ENCODE measurements at regions not wholly inside any gene's neighbourhood (a gene's known extent, or its start where the extent isn't known, plus 50 kb on each side); places are given as distances from the start of the nearest gene placed in this dataset.
"Not testable (repeated sequence)": the region's sequence is repeated elsewhere in the genome, so short reads cannot be mapped to it uniquely, and the experiment has no call there.

DNA sequence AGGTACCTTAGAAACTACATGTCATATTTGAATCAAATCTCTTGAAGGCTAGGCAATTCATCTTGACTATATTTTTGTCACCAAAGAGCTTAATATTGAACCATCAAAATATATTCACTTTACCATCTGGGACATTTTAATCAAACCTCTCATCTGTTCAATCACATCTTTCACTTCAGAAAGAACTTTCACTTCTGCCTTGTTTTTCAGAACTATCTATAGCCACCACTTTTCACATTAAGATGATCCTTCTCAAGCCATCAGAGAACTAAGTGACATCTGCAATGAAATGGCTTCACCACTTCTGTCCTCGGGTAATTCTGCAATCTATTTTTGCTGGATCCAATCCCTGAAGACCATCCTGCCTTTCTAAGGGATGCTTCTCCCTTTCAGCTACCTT, 57.8 kb downstream of the OR2B2 start:
- DNase-seq (ENCODE audit: low spot score): no peak

DNA sequence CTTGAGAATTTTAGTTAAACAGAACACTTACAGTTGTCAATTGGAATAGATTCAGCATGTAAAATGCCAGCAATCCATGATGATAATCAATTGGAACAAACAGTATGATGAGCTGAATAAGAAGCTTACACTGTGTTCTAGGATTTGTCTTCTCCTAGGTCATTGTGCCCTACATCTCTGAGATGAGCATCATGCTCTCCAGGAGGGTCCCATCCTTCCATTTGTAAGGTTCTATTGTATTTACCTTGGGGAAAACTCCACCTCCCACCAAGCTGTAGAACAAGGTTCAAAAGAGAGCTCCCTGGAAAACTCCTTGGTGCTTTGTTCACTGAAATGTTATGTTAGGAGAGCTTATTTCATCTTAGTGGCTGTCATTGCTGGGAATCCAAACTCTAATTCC, 60.8 kb downstream of the OR2B2 start:
- DNase-seq (ENCODE audit: low spot score): no peak

DNA sequence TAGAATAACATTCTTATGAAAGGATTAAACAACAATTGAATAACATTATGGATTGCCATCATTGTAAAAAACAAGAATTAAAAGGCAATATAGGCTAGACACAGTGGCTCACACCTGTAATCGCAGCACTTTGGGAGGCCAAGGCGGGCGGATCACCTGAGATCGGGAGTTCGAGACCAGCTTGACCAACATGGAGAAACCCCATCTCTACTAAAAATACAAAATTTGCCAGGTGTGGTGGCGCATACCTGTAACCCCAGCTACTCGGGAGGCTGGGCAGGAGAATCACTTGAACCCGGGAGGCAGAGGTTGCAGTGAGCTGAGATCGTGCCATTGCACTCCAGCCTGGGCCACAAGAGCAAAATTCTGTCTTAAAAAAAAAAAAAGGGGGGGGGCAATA, 63.2 kb downstream of the OR2B2 start:
- not testable (repeated sequence) for DNase-seq (ENCODE audit: low spot score)

DNA sequence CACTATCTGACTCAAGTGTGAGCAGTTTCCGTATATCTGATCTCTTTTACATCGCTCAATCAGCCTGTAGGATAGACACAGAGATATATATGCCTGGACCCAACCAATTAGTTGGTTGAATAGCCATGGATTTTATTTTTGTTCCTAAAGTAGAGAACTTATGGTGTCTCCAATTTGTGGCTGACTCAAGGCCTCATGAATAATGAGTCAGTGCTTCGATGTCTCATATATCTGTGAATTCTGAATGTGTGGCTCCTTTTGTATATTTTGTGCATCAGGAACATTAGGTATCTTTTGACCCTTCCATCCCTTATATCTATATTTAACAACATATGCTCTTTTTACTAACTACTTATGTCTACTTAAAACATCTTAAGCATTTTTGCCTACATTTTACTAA, 64.5 kb downstream of the OR2B2 start:
- no peak for DNase-seq (ENCODE audit: low spot score)

DNA sequence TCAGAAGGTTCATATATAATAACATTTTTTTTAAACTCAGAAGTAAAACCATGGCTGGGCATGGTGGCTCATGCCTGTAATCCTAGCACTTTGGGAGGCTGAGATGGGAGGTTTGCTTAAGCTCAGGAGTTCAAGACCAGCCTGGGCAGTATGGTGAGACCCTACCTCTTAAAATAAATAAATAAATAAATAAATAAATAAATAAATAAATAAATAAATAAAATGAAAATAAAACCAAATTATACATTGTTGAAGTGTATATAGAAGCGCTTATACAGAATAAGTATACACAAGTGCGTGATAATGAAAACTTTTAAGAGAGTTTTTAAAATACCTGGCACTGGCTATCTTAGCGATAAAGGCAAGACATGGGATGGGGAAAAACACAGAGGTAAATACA, 71.6 kb downstream of the OR2B2 start:
- no peak for DNase-seq (ENCODE audit: low spot score)

DNA sequence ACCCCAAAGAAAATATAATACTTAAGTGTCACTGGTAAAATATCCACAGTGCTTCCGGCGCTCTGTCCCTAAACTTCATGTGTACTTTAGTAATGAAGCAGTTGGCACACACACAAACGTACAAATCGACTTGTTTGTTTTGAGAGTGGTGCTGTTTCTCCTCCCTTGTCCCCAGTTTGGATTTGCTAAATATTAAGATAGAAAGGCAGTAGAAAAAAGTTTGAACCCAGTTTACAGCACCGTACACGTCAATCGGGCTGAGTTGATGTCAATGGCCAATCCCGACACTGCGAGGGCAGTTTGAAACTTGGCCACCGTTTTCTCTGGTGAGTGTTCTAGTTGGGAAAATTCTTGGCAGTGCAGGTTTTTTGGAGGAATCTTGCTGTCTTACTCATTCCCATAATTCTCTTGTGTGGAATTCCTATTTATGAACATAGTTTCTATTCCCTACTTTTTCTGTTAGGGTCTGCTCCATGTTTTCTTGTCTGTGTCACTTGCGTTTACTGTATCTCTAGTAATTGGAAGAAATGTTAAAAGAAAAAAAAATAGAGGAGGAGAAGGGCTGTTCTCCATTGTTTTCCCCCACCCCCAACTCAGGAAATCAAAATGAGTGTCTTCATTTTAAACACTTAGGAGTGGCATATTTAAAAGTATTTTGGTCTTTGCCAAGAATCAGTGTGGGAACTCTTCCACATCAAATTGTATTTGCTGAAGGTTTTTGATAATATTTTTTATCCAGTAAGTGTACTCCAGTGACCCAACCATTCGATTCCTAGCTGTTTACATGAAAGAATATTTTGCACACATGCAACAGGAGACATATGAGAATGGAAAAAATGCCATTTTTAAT, 72.3 kb downstream of the OR2B2 start:
- DNase-seq (ENCODE audit: low spot score): no peak

DNA sequence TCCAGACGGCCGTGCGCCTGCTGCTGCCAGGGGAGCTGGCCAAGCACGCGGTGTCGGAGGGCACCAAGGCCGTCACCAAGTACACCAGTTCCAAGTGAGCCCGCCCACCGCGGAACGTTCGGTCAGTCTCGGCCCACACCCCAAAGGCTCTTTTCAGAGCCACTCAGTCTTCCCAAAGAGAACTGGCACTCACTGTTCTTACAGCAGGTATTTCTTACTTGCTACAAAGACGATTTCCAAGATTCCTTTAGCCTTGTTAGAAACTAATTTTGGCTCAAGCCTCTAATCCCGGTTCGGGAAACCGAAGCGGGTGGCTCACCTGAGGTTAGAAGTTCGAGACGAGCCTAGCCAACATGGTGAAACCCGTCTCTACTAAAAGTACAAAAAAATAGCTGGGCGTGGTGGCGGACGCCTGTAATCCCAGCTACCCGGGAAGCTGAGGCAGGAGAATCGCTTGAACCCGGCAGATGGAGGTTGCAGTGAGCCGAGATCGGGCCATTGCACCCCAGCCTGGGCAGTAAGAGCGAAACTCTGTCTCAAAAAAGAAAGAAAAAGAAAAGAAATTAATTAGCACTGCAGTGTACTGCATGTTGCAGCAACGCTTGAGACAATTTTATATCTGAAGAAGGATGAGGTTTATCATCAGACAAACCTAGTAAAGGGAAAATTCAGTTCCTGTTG, 73.1 kb downstream of the OR2B2 start:
- DNase-seq (ENCODE audit: low spot score): peak; percentile 65

DNA sequence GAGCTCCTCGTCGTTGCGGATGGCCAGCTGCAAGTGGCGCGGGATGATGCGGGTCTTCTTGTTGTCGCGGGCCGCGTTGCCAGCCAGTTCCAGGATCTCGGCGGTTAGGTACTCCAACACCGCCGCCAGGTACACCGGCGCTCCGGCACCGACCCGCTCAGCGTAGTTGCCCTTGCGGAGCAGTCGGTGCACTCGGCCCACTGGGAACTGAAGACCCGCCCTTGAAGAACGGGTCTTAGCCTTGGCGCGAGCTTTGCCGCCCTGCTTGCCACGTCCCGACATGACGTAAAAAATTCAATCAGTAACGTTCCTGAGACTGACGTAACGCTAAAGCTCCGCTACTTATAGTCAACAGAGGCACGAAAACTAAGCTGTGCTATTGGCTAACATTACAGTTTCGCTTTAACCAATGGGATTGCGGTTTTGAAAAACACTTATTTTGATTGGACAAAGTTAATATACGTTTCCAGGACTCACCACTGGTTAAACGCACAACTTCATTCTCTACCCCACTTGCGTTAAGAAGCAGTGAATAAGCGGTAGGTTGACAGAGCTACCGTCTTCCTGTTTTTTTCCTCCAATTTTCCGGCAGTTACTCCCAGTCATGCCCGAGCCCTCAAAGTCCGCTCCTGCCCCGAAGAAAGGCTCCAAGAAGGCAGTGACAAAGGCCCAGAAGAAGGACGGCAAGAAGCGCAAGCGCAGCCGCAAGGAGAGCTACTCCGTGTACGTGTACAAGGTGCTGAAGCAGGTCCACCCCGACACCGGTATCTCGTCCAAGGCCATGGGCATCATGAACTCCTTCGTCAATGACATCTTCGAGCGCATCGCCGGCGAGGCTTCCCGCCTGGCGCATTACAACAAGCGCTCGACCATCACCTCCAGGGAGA, 73.9 kb downstream of the OR2B2 start:
- DNase-seq (ENCODE audit: low spot score): peak; percentile 86

DNA sequence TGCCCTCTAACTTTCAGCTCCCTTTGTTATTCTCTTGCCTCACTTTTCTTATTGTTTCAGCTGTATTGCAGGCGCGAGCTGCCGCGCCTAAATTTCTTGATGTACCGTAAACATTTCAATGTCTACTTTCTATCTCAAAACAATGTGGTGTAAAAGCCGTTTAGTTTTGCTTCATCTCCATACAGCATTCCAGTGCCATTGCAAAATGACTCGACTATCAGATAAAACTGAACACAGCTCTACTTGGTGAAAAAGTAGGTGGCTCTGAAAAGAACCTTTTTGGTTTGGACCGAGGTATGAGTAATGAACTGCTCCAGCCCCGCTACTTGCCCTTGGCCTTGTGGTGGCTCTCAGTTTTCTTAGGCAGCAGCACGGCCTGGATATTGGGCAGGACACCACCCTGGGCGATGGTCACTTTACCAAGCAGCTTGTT, 74.6 kb downstream of the OR2B2 start:
- no peak for DNase-seq (ENCODE audit: low spot score)

DNA sequence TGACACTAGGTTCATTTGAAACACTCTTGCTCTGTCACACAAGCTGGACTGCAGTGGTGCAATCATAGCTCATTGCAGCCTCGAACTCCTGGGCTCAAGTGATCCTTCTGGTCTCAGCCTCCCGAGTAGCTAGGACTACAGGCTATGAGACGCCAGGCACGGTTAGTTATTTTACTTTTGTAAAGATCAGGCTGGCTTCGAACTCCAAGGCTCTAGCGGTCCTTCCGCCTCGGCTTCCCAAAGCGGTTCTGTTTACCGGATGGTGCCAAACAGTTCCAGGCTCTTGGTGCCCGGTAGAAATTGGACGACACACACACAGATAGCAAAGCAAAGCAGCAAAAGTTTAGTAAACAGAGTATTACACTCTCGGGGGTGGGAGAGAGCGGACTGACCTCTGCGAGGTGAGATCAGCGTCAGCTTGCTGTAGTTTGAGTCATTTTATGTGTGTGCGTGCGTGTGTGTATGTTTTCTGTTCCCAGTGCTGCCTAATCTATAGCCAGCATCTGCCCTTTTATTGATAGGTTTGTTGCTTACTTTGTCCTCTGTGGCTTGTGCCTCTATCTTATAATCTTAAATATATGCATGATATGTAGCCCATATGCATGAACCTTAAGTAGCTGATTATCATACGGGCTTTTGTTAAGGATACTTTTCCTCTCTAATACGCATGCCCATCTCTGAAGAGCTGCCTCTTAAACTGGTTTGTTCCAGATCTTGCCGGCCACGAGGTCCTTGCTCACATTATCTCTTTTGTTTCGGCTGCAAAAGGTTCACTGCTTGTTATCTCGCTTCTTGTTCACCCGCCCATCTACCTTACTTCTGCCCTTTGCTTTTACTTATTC, 75.2 kb downstream of the OR2B2 start:
- DNase-seq (ENCODE audit: low spot score): peak; percentile 74

DNA sequence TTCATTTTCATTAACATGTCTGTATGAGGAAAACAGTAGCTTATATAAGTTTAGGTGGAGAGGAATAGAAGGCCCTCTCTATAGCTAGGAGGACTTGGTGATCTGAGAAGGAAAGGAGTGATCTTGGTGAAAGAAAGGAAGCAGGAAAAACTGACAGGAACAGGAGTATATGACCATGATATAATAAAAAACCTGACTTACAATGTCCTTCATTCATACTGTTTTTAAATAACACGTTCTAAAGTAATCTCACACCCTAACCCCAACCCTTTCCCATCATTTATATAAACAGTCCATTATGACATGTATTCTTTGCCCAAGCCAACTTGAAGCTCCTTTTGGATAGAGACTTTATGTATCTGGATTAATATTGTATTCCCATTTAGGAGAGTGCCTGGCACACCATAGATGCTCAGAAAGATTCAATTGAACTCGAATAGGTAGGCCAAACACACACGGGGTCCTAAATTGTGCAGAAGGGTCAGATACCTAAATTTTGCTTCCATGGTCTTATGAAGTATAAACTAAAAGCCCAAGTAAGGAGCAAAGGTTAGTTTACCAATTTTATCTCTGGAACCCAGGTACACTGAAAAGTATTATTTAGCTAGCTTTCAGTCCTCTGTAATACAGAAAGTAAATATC, 75.9 kb downstream of the OR2B2 start:
- no peak for DNase-seq (ENCODE audit: low spot score)

DNA sequence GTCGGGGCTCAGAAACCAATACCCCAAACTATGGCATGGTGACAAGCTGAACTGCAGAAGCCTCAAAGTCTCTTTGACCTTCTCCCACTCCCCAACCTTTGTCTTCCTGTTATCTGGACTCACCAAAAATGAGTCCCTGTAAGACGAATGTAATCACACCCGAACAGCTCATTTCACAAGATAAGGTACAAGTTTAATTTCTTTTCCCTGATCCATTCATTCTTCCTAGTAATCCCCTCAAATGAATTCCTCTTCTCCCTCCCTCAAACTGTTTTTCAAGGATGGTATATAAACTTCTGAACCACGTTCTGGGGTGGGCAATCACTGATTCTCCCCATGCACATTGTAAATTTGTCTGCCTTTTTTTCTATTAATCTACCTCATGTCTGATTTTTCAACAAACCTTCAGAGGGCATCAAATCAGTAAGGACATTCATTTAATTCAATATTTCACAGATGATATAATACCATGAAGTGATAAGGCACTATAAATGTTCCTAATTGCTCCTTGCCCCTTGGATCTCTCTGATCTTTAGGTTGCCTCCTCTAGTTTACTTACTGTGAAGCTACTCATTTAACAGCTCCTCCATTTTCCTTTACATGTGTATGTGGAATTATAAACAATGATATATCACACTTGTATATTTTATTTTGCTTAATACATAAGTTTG, 77.2 kb downstream of the OR2B2 start:
- no peak for DNase-seq (ENCODE audit: low spot score)

DNA sequence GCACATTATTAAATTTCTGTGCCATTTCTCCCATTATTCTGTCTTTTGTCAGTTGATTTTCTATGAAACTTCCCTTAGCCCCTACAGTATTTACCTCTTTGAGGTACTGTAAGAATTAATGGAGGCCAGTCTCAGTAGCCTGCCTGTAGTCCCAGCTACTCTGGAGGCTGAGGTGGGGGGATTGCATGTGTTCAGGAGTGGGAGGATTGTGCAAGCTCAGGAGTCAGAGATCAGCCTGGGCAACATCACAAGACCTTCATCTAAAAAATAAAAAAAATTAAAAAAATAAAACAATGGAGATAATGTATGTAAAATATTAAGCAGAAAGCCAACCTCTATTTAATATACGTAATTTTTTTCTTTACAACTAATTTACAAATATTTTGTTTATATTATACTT, 77.8 kb downstream of the OR2B2 start:
- DNase-seq (ENCODE audit: low spot score): no peak

DNA sequence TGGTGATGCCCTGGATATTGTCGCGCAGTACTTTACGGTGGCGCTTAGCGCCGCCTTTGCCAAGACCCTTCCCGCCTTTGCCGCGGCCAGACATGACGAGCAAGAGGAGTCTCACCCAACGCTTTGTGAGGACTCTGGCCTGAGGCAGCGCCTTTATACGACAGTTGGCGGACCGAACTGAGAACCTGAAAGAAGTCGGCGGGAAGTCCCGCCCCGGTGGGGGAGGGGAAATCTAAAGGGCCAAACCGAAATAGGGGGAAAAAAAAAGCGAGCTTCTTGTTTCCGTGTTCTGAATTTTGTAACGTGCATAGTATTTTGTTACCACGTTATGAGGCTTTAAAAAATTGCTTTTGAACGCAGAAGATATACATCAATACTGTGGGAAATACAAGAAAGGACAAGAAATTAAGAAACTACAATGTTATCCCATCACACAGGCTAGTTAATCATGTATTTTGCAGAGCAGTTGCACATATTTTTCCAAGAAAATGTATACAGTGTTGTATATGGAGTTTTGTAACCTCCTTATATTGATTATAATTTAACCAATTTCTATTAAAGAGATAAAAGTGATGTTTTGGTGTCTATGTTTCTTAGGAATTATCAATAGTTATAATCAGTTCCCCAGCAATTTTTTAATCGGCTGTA, 80.6 kb downstream of the OR2B2 start:
- peak; percentile 83 for DNase-seq (ENCODE audit: low spot score)

DNA sequence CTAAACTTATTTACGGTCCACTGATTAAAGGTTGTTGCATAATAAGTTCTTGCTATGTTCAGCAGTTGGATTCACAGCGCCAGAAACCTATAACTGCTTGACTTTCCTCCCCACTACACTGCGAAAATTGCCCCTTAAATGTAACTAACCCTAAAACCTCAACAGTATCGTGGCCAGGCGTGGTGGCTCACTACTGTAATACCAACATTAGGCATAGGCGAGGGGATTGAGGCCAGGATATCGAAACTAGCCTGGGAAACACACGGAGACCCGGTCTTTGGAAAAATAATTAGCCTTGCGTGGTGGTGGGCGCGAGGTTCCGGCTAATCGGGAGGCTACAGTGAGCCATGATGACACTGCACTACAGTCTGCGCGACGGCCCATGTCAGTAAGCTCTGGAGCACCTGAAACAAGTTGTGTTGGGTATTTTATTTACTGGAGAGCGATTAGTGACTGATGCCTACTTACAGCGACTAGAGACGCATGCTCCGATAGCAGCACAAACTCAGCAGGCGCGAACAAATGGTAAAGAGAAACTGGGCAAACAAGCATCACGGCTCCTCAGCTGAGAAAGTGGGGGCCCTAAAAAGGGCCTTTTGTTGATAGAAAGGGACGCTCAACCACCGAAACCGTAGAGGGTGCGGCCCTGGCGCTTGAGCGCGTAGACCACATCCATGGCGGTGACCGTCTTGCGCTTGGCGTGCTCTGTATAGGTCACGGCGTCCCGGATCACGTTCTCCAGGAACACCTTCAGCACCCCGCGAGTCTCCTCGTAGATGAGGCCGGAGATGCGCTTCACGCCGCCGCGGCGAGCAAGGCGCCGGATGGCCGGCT, 81.4 kb downstream of the OR2B2 start:
- not testable (repeated sequence) for DNase-seq (ENCODE audit: low spot score)

DNA sequence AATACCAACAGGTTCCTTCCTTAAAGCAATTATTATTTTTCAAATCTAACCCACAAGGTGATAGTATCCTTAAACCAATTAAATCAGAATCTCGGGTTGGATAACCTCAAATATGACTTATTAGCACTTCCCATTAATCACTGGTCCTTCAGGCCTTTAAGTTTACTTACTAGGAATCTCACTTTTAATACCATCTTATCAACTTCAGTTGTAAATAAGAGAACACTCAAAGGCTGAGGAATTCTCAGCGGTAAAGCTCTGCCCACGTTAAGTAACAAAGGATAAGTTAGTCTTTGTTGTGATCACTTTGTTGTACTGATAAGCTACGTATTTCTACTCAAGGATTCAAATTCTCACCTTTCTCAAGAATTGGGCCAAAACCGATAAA, 82.0 kb downstream of the OR2B2 start:
- no peak for DNase-seq (ENCODE audit: low spot score)

DNA sequence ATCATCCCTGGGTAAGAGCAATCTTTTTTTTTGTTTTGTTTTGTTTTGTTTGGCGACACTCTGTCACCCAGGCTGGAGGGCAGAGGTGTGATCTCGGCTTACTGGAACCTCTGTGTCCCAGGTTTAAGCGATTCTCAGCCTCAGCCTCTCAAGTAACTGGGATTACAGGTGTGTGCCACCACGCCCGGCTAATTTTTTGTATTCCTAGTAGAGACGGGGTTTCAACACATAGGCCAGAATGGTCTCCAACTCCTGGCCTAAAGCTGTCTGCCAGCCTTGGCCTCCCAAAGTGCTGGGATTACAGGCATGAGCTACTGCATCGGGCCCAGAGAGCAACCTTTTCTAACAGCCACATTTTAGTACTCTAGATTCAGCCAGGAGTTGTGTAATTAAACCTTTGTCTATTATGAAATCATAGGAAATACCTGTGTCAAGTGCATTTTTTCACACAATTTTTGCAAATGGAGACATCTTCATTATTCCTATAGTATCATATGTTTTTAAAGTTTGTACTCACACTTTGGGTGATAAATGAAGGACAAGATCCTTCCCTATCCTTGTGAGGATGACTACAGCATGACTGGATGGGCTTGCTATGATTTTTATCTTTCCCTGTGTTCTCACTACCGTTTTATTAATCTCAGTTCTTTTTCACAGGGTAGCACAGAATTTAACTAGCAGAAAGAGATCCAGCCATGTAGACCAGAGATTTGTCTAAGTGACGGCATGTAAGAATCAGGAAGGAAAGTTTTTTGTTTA, 82.6 kb downstream of the OR2B2 start:
- no peak for DNase-seq (ENCODE audit: low spot score)

DNA sequence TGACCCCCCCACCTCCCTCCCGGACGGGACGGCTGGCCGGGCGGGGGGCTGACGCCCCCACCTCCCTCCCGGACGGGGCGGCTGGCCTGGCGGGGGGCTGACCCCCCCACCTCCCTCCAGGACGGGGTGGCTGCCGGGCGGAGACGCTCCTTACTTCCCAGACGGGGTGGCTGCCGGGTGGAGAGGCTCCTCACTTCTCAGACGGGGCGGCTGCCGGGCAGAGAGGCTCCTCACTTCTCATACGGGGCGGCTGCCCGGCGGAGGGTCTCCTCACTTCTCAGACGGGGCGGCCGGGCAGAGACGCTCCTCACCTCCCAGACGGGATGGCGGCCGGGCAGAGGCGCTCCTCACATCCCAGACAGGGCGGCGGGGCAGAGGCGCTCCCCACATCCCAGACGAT, 84.7 kb downstream of the OR2B2 start:
- DNase-seq (ENCODE audit: low spot score): not testable (repeated sequence)

Data from ureter (tissue), 1 donor.